ENCODE measurements at regions not wholly inside any gene's neighbourhood (a gene's known extent, or its start where the extent isn't known, plus 50 kb on each side); places are given as distances from the start of the nearest gene placed in this dataset.

DNA sequence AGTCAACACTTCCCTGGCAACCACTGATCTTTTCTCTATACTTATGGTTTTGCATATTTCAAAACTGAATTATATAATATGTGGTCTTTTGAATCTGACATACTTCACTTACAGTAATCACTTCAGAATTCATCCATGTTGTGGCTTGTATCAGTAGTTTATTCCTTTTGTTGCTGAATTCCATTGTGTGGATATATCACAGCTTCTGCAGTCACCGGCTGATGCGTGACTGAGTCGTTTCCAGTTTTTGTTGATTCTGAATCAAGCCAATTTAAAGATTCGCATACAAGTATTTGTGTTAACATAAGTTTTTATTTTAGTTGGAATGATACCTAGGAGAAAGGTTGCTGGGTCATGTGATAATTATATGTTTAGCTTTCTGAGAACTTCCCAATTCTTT is 672.5 kb upstream of the ANKRD30A start:
- no peak overlapping the region for H3K4me3 ChIP-seq (ENCODE audit: low read depth, poor library complexity, severe bottlenecking)
- no peak for TF ChIP-seq POLR2A (IDR thresholded peaks at IDR 0.05)
- TF ChIP-seq, protein P1, sequence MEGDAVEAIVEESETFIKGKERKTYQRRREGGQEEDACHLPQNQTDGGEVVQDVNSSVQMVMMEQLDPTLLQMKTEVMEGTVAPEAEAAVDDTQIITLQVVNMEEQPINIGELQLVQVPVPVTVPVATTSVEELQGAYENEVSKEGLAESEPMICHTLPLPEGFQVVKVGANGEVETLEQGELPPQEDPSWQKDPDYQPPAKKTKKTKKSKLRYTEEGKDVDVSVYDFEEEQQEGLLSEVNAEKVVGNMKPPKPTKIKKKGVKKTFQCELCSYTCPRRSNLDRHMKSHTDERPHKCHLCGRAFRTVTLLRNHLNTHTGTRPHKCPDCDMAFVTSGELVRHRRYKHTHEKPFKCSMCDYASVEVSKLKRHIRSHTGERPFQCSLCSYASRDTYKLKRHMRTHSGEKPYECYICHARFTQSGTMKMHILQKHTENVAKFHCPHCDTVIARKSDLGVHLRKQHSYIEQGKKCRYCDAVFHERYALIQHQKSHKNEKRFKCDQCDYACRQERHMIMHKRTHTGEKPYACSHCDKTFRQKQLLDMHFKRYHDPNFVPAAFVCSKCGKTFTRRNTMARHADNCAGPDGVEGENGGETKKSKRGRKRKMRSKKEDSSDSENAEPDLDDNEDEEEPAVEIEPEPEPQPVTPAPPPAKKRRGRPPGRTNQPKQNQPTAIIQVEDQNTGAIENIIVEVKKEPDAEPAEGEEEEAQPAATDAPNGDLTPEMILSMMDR (IDR thresholded peaks at IDR 0.05): no peak
- 60 to 66% methylated on average over 4 of the region's 4 CpGs for WGBS, 2 donors
- intact Hi-C loops (cut with DNase I; ENCODE audit: low total_unique reads): no loop called here
- DNase-seq (ENCODE audit: low spot score in 2 of 2): no peak

DNA sequence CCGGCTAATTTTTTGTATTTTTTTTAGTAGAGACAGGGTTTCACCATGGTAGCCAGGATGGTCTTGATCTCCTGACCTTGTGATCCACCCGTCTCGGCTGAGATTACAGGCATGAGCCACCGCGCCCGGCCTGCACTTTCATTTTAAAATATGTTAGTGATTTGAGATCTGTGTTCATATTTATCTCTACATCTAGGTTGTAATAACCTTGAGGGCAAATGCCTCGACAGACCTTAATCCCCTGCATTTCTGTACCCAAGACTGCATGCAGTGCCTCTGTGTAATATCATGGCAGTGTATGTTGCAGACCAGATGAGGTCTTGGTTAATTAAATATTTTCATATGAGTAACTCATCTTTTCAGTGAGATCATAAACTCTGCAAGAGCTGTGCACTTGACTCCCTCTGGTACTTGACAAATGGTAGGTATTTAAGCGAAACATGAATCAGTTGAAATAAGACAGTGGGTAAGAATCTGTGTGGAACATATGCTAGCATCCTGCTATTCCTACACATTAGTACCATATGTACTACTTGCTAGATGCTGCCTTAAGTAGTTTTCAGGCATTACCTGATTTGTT is 673.9 kb upstream of the ANKRD30A start:
- no peak overlapping the region for H3K4me3 ChIP-seq (ENCODE audit: low read depth, poor library complexity, severe bottlenecking)
- 67 to 73% methylated on average over 8 of the region's 8 CpGs for WGBS, 2 donors
- intact Hi-C loops (cut with DNase I; ENCODE audit: low total_unique reads): no loop called here
- no peak for DNase-seq (ENCODE audit: low spot score in 2 of 2)
- TF ChIP-seq, protein P1 (IDR thresholded peaks at IDR 0.05): no peak
- no peak for TF ChIP-seq POLR2A (IDR thresholded peaks at IDR 0.05)

DNA sequence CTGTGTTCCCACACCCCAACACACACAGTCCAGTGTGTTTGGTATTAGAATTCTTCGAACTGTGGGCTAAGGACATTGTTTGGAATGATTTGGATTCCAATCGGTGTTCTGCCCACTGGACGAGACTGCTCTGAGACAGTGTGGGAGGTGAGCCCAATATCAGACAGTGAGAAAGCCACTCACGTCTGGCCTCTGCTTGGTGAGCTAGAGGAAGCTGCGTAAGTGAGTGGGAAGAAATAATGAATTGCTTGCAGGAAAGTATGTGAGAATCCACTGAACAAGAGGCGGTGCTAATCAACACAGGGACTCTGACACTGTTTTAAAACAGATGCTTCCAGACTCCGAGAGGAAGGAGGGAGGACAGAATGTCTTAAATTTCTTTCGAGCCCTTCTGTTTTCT is 675.0 kb upstream of the ANKRD30A start:
- intact Hi-C loops (cut with DNase I; ENCODE audit: low total_unique reads): no loop called here
- DNase-seq (ENCODE audit: low spot score in 2 of 2): no peak
- no peak for TF ChIP-seq POLR2A (IDR thresholded peaks at IDR 0.05)
- TF ChIP-seq, protein P1 (IDR thresholded peaks at IDR 0.05): no peak
- H3K4me3 ChIP-seq (ENCODE audit: low read depth, poor library complexity, severe bottlenecking): no peak overlapping the region
- 57 to 63% methylated on average over 8 of the region's 8 CpGs for WGBS, 2 donors

DNA sequence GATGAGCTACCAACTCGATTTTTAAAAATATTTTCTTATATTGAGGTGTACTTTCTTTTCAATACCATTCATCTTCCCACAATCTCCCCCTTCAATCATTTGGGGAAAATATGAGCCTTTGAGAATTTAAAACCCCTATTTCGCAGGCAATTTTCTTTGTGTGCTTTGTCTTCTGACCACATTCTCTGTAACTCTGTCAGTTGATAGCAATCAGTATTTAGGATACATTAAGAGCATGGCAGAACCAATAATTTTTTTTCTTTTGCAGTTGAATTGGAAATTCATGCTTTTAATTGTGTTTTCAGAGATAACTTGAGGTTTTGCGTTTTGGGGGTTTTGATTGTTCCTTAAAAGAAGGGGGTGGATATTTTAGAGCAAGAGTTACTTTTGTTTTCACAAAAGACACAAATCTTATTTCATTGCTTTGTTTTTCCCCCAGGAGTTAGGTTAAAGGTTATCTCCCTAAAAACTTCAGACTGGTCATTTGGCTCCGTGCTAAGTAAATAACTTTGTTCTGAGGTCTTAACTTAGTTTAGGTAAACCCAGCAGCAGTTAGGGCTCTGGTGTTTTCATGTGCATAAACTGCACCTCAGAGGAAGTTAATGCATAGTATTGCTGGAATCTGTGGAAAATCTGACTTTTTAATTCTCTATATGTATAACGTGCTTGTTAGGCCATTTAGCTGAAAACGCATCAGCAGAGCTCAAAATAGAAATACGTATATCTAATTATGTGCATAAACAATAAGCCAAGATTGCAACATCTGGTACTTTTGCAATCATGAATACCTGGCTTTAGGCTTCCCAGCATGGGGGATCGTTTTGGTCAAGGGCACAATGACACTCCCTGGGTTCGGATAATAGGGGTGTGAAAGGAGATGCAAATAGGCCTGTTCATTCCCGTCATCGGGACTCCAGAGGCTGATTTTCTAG is 676.4 kb upstream of the ANKRD30A start:
- H3K4me3 ChIP-seq (ENCODE audit: low read depth, poor library complexity, severe bottlenecking): no peak overlapping the region
- WGBS, 2 donors: 52 to 59% methylated on average over 11 of the region's 11 CpGs
- intact Hi-C loops (cut with DNase I; ENCODE audit: low total_unique reads): no loop called here
- no peak for TF ChIP-seq POLR2A (IDR thresholded peaks at IDR 0.05)
- TF ChIP-seq, protein P1 (IDR thresholded peaks at IDR 0.05): no peak
- DNase-seq (ENCODE audit: low spot score in 2 of 2): no peak

DNA sequence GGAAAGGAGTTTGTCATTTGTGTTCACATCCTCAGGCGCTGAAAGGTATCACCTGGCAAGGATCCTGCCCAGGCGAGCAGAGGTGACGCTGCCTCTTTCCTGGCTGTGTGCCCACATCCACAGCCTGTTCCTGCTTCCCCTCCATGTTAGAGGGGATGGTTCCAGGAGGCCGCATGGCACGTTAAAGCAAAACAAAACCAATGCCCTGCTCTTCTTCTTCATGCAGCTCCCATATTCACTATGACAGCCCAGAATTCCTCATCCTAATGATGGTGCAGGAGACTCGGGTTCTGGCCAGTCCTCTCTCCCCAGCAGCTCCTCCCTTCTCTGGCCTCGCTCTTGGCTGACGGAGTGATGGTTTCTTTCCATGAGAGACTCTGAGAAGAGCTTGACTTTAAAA is 678.5 kb upstream of the ANKRD30A start:
- intact Hi-C loops (cut with DNase I; ENCODE audit: low total_unique reads): no loop called here
- 41 to 43% methylated on average over 8 of the region's 8 CpGs for WGBS, 2 donors
- TF ChIP-seq, protein P1 (IDR thresholded peaks at IDR 0.05): no peak
- TF ChIP-seq POLR2A (IDR thresholded peaks at IDR 0.05): no peak

More for the DNA sequence above, 678.5 kb upstream of the ANKRD30A start:
- no peak for DNase-seq (ENCODE audit: low spot score in 2 of 2)
- no peak overlapping the region for H3K4me3 ChIP-seq (ENCODE audit: low read depth, poor library complexity, severe bottlenecking)

All from lower leg skin (tissue), 4 donors.